ENCODE measurements at regions not wholly inside any gene's neighbourhood (a gene's known extent, or its start where the extent isn't known, plus 50 kb on each side); places are given as distances from the start of the nearest gene placed in this dataset.
A peak's percentile ranks its signal among the peaks of the same experiment; 100 is the strongest.
"Not testable (repeated sequence)": the region's sequence is repeated elsewhere in the genome, so short reads cannot be mapped to it uniquely, and the experiment has no call there.

DNA sequence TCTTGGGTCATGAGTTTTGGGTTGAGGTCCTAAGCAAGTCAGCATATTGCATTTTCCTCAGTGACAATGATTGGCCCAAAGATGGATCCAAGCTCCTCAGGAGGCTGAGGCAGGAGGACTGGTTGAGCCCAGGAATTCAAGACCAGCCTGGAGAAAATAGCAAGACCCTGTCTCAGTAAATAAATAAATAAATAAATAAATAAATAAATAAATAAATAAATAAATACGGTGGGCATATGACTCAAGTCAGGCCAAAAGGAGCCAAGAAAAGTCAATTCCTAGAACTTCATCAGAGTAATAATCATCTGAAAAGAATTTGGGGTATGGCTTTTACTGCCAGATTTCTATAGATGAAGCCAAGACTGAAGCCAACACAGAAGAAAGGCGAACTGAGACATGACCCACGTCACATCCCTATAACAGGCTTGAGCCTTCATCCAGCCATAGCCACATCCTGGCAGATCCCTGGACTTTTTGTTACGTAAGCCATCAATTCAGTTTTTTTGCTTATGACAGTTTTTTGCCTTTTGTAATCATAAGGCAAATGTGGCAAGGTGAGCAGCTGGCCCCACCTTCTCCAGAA lies 88.5 kb upstream of the NFASC start:
- DNase-seq (ENCODE audit: low read depth): peak; percentile 12

DNA sequence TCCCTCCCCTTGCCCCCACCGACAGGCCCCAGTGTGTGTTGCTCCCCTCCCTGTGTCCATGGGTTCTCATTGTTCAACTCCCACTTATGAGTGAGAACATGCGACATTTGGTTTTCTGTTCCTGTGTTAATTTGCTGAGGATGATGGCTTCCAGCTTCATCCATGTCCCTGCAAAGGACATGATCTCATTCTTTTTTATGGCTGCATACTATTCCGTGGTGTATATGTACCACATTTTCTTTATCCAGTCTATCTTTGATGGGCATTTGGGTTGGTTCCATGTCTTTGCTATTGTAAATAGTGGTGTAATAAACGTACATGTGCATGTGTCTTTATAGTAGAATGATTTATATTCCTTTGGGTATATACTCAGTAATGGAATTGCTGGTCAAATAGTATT lies 85.6 kb upstream of the NFASC start:
- not testable (repeated sequence) for DNase-seq (ENCODE audit: low read depth)

GRCh38 chr1:204788470-204788869 lies 82.2 kb upstream of the NFASC start:
- no peak for DNase-seq (ENCODE audit: low read depth)

- DNase-seq (ENCODE audit: low read depth): peak; percentile 61
Observed at GRCh38 chr1:204791453-204792353, 79.0 kb upstream of the NFASC start.

- no peak for DNase-seq (ENCODE audit: low read depth)
Observed at GRCh38 chr1:204792354-204792692, 78.3 kb upstream of the NFASC start.

DNA sequence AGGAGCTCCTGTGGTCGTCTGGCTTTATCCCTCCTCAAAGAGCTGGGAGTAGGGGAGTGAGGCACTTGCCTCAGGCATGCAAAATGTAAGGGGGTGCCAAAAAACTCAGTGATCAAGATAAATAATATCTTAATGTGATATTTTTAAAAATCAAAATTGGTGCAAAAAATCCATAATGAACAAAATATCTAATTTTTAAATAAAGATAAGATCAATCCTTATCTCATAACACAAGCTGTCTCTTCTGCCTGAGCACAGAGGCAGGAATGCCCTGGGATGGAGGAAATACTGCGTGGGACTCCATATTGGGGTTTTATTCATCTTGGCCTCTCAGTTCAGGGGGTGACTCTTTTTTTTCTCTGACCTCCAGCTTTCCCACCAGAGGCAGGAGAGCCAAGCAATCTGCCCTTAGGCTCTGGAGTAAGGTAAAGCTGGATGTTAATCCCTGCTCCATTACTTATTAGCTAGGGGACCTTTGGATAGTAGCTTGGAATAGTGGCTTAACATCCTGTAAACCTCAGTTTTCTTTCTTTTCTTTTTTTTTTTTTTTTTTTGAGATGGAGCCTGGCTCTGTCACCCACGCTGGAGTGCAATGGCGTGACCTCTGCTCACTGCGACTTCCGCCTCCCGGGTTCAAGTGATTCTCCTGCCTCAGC lies 77.3 kb upstream of the NFASC start:
- DNase-seq (ENCODE audit: low read depth): no peak

GRCh38 chr1:204796886-204797285 lies 73.8 kb upstream of the NFASC start:
- not testable (repeated sequence) for DNase-seq (ENCODE audit: low read depth)

GRCh38 chr1:204797401-204797800 lies 73.3 kb upstream of the NFASC start:
- no peak for DNase-seq (ENCODE audit: low read depth)

GRCh38 chr1:204799630-204800029 lies 71.0 kb upstream of the NFASC start:
- DNase-seq (ENCODE audit: low read depth): no peak

- no peak for DNase-seq (ENCODE audit: low read depth)
Observed at GRCh38 chr1:204801211-204801610, 69.5 kb upstream of the NFASC start.

- no peak for DNase-seq (ENCODE audit: low read depth)
Observed at GRCh38 chr1:204802401-204803175, 68.1 kb upstream of the NFASC start.

DNA sequence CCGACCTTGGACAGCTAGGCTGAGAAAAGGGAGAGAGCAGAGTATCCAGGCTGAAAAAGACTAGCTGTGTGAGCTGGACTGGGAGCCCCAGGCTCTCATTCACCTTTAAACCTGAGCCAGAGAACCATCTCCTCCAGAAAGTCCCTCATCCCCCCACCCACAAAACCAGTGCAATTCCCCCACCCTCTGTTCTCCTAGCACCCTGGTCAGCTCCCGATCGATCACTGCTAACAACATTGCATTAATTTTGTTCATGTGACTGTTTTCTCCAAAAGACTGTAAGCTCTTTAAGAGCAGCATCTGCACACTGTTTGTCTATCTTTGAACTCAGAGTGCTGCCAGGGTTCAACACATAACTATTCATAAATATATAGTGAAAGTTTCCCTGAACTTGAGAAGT lies 67.1 kb upstream of the NFASC start:
- no peak for DNase-seq (ENCODE audit: low read depth)

DNA sequence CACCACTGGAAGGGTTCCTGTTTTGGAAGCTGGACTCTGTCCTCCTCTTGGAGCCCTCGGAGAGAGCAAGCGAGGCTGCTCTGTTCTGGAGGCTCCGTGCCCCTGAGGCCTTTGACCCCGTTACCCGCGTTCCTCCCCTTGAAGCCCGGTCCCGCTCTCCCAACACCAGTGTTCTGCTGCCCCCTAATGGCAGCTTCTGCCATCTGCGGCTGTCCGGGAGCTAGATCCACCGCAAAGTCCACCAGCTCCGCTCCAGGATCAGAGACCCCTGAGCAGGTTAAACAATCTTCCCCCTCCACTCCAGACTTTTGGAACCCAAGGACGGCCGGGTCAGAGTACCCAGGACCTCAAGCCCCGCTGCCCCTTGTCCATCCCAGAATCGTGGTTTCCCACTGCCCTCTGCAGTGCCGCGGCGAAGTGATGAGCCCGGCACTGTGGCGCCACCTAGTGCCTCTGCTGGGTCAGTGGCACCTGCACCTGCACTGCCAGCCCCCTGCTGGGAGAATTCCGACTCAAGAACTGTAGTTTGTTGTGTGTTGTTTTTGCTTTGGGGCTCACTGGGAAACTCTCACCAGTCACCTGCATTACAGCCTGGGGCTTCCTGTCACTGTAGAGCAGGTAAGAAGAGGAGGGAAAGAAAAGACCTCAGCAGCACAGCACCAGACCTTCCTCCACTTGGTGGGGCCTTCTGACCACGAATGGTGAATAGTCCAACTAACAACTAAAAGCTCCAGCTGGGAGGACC lies 63.5 kb upstream of the NFASC start:
- peak; percentile 63 for DNase-seq (ENCODE audit: low read depth)

GRCh38 chr1:204809488-204809887 lies 61.2 kb upstream of the NFASC start:
- no peak for DNase-seq (ENCODE audit: low read depth)

- DNase-seq (ENCODE audit: low read depth): no peak
Observed at GRCh38 chr1:204812842-204813241, 57.8 kb upstream of the NFASC start.

GRCh38 chr1:204813522-204813921 lies 57.1 kb upstream of the NFASC start:
- DNase-seq (ENCODE audit: low read depth): no peak

GRCh38 chr1:204814166-204814884 lies 56.3 kb upstream of the NFASC start:
- DNase-seq (ENCODE audit: low read depth): no peak

DNA sequence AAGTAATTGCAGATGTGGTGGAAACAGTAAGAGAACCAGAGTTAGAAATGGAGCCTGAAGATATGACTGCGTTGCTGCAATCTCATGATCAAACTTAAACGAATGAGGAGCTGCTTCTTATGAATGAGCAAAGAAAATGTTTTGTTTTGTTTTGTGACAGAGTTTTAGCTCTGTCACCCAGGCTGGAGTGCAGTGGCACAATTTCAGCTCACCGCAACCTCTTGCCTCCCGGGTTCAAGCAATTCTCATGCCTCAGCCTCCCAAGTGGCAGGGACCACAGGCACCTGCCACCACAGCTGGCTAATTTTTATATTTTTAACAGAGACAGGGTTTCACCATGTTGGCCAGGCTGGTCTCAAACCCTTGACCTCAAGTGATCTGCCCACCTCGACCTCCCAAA lies 53.3 kb upstream of the NFASC start:
- no peak for DNase-seq (ENCODE audit: low read depth)

- no peak for DNase-seq (ENCODE audit: low read depth)
Observed at GRCh38 chr1:204818998-204819397, 51.7 kb upstream of the NFASC start.

DNA sequence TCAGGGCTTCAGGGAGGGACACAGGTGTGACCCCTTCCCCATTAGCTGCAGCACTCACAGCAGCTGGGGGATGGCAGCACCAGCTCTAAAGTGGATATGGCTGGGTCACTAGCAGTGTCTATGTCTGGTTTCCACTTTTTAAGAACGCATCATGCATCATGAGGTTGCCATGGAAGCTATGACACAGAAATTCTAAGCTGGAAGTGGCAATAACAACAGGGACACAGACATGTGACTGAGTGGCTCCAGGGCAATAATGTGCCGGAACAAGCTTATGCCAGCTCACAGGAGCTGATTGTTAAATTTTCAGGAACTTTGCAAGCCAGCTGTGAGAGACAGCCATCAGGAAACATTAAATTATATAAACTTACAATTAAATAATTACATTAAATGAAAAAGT lies 51.2 kb upstream of the NFASC start:
- DNase-seq (ENCODE audit: low read depth): no peak
